HG03460 (cell line): ENCODE measurements at regions not wholly inside any gene's neighbourhood (a gene's known extent, or its start where the extent isn't known, plus 50 kb on each side); places are given as distances from the start of the nearest gene placed in this dataset.
"Not testable (repeated sequence)": the region's sequence is repeated elsewhere in the genome, so short reads cannot be mapped to it uniquely, and the experiment has no call there.

Experiments
- ATAC-seq: cut with Tn5 transposase; IDR thresholded peaks from one replicate; pipeline ENCODE4 v1.9.1; 2021; ENCODE audit not compliant: unreplicated experiment

DNA sequence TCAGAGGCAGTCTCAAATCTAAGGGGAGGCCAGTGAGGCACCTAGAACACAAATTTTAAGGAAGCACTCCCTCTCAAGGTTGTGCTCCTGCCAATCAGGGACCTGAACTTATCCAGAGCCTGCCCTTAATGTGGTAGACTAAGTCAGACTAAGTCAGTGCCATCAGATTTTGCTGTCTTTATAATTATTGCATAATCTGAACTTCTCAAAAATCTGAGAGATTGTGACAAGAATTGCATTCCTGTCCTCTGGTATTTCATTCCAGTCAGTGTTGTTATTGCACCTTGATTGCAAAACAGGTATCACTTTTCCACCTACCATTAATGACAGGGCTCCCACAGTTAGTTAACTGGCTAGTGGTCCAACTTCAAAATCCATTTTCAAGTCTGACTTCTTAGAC lies 197.1 kb upstream of the HCN1 start:
- no peak for ATAC-seq

DNA sequence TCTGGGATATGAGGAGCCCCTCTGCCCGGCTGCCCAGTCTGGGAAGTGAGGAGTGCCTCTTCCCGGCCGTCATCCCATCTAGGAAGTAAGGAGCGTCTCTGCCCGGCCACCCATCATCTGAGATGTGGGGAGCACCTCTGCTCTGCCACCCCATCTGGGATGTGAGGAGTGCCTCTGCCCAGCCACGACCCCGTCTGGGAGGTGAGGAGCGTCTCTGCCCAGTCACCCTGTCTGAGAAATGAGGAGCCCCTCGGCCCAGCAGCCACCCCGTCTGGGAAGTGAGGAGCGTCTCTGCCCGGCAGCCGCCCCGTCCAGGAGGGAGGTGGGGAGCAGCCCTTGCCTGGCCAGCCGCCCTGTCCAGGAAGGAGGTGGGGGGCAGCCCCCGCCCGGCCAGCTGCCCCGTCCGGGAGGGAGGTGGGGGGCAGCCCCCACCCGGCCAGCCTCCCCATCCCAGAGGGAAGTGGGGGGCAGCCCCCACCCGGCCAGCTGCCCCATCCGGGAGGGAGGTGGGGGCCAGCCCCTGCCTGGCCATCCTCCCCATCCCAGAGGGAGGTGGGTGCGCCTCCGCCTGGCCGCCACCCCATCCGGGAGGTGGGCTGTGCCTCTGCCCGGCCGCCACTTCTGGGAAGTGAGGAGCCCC lies 194.4 kb upstream of the HCN1 start:
- ATAC-seq: not testable (repeated sequence)

GRCh38 chr5:45862763-45863162 lies 166.6 kb upstream of the HCN1 start:
- ATAC-seq: no peak

DNA sequence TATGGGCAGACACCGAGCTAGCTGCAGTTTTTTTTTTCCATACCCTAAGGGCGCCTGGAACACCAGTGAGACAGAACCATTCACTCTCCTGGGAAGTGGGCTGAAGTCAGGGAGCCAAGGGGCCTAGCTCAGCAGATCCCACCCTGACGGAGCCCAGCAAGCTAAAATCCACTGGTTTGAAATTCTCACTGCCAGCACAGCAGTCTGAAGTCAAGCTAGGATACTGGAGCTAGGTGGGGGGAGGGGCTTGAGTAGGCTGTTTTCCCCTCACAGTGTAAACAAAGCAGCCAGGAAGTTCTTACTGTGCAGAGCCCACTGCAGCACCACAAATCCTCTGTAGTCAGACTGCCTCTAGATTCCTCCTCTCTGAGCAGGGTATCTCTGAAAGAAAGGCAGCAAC lies 151.7 kb upstream of the HCN1 start:
- ATAC-seq: no peak

DNA sequence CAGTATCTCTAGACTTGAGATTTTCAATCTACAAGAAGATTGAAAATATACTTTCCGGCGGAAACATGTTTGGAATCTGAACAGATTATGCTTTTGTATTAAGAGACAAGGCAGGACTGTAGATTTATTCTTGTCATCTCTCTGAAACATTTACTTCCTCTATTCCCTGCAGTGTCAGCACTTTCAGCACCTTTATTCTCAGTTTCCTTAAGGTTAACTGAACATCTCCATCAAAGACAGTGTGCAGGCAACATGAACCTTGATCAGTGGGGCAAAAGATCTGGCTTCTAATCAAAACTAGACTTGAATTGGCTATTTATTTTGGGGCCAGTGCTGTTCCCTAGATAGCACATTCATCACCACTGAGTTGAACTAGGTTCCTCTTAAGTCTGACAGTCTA lies 129.9 kb upstream of the HCN1 start:
- ATAC-seq: no peak

DNA sequence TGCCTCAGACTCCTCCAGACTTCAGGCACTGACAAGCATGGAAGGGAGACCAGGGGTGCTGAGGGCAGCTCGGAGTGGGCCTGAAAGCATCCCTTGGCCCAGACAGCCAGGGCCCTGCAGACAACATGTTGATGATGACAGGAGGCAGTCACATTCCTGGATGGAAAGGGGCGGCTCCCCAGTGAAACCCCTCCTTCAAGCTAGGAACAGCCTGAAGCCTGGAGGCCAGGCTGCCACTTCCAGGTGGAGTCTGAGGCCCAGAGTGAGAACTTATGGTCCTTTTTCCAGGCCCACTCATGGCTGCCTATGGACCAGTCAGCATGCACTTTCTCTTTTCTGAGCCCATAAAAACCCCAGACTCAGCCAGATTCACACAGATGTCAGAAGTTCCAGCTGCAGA lies 104.2 kb upstream of the HCN1 start:
- no peak for ATAC-seq

GRCh38 chr5:45799388-45799787 lies 103.2 kb upstream of the HCN1 start:
- ATAC-seq: no peak

DNA sequence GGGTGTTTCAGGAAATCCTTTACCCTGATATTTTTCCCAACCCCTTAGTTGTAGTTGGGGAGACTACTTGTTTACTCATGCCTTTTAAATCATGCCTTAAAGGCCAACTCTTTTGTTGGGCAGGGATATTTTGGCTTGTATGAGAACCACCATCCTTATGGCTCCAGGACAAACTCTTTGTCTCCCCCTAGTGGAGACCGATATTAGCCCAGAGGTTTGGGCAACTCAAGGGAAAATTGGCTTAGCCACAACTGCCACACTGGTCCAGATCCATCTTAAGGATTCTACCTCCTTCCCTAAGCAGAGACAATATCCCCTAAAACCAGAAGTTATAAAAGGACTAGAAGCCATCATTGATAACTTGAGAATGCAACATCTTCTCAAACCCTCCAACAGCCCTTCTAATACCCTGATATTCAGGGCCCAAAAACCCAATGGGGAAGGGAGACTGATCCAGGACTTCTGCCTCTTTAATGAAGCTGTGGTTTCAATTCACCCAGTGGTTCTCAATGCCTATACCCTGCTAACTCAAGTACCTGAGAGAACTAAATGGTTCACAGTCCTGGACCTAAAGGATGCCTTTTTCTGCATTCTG lies 100.9 kb upstream of the HCN1 start:
- ATAC-seq: no peak

DNA sequence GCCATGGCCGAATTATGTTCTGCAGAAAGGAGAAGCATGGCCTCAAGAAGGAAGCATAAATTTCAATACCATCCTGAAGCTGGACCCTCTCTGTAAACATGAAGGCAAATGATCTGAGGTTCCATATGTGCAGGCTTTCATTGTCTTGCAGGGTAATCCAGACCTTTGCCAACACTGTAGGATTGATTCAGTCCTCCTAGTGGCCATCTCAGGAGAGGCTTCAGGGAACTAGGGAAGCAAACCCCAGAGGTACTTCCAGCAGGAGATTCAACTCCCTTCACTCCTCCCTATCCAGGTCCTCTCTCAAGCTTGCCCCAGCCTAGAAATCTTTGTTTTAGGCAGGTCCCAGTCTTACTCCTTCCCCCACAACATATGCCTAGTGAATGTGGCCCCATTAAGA lies 99.3 kb upstream of the HCN1 start:
- ATAC-seq: no peak

- ATAC-seq: peak; percentile 69
Observed at GRCh38 chr5:45793638-45794532, 97.7 kb upstream of the HCN1 start.

DNA sequence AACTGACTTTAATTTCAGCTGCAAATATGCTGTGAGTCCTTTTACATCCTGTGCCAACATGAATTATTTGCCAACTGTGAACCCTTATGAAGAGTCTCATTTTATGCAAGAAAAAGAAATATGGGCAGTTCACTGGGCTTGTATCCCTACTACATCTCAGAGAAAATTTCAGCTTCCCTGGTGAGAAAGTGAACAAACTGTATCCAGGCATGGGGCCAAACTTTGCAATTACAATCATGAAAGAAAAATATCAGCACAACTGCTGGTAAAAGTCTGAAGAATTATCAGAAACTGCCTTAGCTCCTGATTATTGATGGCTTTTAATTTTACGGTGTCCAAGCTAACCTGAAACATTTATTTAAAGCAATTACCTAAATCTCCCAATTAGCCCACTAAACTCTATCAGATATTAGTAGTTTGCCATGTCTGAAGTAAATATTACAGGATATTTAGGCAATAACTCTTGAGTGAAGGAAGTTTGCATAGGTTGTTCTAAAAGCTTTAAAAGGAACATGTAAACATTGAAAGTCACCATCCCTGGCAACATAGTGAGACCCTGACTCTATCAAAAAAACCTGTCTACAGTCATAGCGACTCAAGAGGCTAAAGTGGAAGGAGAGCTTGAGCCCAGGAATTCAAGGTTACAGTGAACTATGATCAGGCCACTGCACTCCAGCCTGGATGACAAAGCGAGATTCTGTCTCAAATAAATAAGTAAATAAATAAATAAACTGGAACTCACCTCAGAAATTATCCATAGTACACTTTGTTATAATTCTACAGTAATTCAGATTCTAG lies 83.9 kb upstream of the HCN1 start:
- no peak for ATAC-seq

GRCh38 chr5:45774528-45774927 lies 78.3 kb upstream of the HCN1 start:
- ATAC-seq: no peak

DNA sequence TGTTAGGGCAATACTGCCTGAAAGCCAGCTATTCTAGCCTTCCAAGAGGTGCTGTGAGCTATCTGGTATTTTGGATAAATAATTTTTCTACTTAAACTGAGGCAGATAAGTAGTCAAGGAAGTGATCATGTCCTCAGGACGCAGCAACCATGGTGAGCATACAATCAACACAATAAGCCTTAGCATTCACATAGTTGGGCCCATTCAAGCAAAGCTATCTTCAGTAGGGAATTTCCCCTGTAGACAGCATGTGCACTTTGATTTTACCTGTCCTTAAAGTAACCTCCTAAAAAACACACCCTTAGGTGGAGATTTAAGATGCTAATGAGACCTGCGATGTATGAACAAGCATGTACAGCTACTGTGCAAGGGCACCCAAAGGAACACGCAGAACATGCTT lies 76.2 kb upstream of the HCN1 start:
- ATAC-seq: no peak

DNA sequence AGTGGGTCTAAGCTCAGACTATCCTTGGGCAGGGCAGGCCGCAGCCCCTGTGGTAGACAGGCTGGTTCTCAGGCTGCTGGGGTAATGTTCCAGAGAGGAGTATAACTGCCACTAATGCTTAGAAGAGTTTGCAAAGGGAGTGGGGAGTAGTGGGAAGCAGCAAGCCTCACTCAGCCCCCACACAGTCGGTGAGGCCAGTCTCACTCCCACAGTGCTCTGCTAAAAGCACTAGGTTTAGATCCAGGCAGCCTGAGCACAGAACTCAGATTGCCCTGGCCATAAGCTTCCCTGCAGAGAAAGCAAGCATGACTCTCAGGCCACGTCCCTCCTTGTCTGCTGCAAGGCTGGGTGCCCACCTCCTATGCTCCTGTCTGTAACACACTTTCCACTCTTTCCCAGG lies 69.4 kb upstream of the HCN1 start:
- ATAC-seq: no peak

GRCh38 chr5:45750574-45750973 lies 54.4 kb upstream of the HCN1 start:
- ATAC-seq: no peak

GRCh38 chr5:45748511-45748910 lies 52.3 kb upstream of the HCN1 start:
- not testable (repeated sequence) for ATAC-seq
